ENCODE measurements at regions not wholly inside any gene's neighbourhood (a gene's known extent, or its start where the extent isn't known, plus 50 kb on each side); places are given as distances from the start of the nearest gene placed in this dataset.

DNA sequence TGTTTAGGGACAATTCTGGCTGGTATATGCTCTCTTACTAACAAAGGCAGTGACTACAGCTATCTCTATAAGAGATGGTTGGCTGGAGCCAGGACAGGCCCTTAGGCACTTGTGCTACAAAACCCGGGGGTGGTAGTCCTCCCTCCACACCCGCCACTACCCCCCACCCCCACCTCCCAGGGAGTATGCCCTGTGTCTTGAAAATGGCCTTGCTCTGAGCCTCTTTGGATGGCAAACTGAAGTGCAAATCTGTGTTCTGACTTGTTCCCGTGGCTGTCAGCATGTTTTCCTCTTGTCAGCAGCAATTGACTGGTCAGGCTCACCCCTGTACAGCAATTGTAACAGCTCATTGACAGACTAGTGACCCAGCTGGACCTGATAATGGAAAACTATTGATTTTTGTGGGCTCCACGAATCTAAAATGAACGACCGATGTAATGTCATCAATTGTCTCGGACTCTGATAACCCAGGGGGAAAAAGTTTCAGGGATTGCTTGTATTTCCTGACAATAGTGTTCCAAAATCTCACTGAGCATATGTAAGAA lies 139.4 kb upstream of the BARHL2 start:
- TF ChIP-seq, protein P1, sequence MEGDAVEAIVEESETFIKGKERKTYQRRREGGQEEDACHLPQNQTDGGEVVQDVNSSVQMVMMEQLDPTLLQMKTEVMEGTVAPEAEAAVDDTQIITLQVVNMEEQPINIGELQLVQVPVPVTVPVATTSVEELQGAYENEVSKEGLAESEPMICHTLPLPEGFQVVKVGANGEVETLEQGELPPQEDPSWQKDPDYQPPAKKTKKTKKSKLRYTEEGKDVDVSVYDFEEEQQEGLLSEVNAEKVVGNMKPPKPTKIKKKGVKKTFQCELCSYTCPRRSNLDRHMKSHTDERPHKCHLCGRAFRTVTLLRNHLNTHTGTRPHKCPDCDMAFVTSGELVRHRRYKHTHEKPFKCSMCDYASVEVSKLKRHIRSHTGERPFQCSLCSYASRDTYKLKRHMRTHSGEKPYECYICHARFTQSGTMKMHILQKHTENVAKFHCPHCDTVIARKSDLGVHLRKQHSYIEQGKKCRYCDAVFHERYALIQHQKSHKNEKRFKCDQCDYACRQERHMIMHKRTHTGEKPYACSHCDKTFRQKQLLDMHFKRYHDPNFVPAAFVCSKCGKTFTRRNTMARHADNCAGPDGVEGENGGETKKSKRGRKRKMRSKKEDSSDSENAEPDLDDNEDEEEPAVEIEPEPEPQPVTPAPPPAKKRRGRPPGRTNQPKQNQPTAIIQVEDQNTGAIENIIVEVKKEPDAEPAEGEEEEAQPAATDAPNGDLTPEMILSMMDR (IDR thresholded peaks at IDR 0.05; ENCODE audit: control extremely low read depth in 1 of 3, insufficient read depth in 1 of 3, low read depth in 1 of 3, low read length in 3 of 3) = no peak
- TF ChIP-seq POLR2A (IDR thresholded peaks at IDR 0.05; ENCODE audit: control extremely low read depth in 1 of 2, low read depth in 2 of 2, low read length in 2 of 2) (no peak), TAF1 (IDR thresholded peaks at IDR 0.05; ENCODE audit: low read depth, low read length) (no peak), ASH2L (IDR thresholded peaks at IDR 0.05; ENCODE audit: low read length) (no peak)
- TF ChIP-seq, protein P2, sequence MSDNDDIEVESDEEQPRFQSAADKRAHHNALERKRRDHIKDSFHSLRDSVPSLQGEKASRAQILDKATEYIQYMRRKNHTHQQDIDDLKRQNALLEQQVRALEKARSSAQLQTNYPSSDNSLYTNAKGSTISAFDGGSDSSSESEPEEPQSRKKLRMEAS (IDR thresholded peaks at IDR 0.05) = no peak

Data from H1 (cell line).